ENCODE measurements at regions not wholly inside any gene's neighbourhood (a gene's known extent, or its start where the extent isn't known, plus 50 kb on each side); places are given as distances from the start of the nearest gene placed in this dataset.
A peak's percentile ranks its signal among the peaks of the same experiment; 100 is the strongest.

DNA sequence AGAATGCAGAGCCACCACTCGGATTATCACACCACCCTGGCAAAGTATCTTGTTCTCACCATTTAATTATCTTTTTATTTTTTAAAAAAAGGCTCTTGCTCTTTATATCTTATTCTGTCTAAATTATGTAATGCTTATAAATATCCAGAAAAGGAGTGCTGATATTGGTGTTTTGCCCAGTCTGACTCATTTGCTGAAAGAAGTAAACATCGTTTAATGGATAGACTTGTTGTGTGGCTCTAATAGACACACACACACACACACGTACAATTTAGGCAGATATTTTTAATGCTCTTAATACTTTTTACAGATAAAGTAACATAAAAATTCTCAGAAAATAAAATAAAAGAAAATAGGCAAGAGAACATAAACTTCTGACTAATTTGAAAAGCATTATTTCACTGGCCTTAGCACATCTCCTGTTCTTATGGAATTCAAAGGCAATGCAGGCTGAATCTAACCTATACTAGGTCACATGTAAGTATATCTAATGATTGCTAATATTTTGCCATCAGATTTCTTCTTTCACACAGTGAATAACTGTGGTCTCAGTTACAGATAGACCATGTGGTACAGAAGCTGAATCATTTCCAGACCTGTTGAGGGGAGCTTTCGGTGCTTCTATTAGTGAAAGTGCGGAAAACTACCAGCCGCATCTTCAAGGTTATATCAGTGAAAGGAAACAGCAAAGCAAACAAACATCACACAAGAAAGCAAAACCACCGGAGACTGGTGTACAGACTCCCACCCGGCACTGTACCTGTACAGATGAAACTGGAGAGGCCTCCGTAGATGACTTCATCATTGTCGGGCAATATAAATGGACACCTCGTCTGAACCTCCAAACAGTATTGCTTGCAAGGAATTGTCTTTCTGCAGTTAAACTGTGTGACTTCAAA is 642.1 kb upstream of the ARGLU1 start:
- DNase-seq (ENCODE audit: low read depth, low spot score) = peak; percentile 36

DNA sequence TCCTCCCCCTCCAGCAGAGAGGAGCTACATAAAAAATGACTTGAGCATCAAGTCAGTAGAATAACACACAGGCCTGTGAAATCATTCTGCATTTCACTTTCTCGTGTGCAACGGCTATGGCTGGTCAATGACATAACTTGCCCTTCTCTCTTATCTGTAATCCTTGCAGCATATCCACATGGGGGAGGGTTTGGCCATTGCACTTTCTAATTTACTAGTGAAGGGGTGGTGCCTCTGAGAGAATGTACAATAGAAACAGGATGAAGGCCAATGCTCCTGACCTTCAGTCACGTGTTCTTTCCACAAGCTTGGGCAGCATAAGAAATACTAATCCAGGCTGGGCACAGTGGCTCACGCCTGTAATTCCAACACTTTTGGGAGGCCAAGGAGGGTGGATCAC is 641.0 kb upstream of the ARGLU1 start:
- DNase-seq (ENCODE audit: low read depth, low spot score) = no peak

DNA sequence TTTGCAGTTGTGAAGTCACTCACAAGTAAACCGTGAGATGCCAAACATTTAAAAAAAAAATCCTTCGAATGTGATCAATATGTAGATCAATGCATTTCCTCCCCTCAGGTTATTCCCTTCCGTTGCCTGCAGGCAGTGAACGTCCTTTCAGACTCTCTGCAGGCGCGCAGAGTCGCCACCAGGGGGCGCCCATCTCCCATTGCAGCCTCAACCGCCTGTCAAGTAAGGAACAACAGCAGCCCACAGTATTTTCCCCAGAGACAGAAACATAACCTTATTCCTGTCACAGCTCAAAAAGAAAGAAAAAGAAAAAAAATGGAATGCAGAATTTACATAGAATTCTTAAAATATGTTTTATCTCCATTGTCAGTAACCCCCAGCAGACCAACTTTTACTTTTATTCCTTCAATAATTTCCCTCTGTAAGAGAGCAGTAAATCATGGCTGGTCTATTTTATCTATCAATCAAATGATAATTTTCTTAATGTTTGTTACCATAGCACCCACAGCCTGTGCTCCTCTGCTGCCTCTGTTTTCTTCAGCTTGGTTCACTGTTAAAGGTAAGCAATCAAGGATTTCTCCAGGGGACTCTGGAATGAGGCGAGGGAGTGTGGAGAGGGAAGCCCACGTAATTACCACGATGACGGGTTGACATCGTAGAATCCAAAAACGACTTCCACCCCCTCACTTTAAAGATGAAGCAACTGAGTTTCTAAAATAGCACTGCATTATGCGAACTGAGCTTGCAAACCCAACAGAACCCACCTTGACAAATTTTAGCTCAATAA is 637.6 kb upstream of the ARGLU1 start:
- peak; percentile 86 for DNase-seq (ENCODE audit: low read depth, low spot score)

DNA sequence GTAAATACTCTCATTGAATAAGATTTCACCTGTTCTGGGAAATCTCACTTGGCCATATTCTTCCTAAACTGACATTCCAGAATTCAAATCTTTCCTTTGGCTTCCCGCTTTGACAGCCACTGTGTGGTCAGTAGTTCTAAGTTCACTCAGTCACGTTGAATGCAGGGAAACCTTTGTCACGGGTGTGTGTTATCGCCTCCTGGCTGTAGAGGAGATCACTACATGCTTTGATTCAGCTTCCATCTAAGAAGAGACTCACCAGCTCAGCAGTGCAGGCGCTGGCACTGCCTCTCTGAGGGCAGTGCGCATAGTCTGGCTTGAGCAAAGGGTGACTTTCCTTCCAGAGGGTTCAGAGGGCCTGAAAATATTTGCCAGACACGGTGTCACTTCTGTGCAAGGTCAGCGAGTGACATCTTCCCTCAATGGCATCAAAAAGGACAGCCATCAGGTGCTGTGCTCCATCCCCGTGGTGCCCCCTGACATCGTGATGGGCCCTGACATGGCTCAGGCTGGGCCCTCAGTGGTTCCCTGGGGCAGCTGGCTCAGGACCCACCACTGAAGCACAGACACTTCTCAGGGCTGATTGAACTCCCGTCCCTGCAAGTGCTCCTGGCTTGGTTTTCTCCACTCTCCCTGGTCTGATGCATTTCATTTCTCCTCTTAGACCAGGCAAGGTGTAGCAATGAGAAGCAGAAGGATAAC is 635.4 kb upstream of the ARGLU1 start:
- DNase-seq (ENCODE audit: low read depth, low spot score) = peak; percentile 26

DNA sequence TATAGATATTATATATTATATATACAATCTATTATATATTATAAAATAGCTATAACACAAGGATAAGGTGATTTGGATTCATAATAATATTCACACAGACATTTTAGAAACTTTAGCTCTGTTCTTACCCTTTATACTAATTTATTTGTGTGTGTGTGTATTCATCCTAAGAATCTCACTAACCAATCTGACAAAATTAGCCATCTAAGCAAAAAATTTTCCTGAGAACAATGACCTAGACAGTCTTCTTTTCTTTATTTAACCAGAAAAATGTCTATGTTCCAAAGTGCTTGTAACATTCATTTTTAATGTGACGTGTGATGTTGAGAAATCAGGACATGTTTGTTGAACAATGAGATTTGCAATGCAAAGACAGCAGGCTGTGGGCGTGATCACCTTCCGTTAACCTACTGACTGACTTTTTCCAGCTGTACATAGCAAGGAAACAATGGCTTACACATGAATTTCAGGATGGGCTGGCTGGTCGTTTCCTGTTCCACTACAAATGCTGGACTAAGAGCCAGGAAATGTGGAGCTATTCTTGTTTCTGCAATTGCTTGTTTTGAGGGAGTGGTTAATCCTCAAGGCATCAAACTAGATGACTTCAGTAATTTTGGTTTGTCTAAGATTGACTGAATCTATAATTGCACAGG is 634.6 kb upstream of the ARGLU1 start:
- DNase-seq (ENCODE audit: low read depth, low spot score) = peak; percentile 16

DNA sequence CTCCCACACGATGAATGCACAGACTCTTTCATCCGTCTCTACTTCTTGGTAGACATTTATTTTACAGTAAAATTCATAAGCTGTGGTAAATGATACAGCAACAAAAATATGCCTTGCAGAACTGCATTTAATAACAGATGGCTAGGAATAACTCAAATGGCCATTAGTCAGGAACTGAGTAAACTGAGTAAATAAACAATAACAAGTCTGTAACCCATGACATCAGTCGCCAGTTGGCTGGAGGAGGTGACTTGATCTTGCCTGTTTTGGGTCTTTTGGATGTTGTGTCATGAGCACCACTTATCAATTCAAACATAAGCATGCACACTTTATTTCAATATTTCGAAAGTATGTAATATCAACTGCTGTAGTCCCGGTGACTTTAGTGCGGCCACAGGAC is 632.6 kb upstream of the ARGLU1 start:
- no peak for DNase-seq (ENCODE audit: low read depth, low spot score)

DNA sequence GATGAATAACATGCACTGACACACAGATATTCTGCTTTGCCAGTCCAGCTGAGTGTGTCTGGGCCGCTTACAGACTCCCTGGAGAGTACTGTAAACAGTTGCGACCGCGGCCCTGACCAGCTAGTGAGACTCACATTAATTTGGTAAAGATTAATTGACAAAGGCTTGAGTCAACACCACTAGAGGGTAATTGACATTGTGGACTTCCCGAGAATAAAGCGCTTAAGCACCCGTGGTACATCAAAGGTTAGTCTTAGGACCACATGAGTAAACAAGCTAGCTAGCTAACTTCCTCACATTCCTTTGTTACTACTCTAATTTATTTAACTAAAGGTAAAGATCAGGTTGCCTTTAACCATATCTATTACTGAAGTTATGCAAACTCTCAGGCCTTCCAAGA is 624.4 kb upstream of the ARGLU1 start:
- peak; percentile 69 for DNase-seq (ENCODE audit: low read depth, low spot score)

DNA sequence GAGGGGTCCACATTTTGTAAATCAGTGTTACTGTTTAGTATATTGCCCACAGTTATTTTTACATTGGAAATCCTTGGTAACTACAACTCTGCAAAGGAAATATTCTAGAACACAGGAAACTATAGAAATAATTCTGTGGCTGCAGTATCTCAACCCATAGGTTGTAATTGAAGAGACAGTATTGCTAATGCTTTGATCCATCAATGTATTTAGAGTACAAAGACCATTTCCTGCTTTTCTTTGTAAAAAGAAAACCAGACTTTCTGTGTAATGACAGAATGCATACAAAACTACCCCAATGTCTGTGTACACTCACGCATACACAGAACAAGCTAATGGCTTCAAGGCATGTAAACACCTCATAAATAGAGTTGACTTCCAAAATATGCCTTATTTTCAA is 622.1 kb upstream of the ARGLU1 start:
- DNase-seq (ENCODE audit: low read depth, low spot score) = no peak

DNA sequence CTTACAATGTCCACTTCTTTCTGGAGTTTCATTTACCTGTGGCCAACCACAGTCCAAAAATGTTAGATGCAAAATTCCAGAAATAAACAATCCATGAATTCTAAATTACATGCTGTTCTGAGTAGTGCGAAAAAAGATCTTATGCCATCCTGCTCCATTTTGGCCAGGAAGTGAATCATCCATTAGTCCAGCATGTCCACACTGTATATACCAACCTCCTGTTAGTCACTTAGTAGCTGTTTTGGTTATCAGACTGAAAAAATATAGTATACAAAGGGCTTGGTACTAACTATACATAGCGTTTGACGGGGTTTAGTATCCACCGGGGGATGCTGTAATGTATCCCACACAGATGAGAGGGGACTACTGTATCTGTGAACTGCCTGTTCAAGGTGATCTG is 618.0 kb upstream of the ARGLU1 start:
- DNase-seq (ENCODE audit: low read depth, low spot score) = peak; percentile 22

DNA sequence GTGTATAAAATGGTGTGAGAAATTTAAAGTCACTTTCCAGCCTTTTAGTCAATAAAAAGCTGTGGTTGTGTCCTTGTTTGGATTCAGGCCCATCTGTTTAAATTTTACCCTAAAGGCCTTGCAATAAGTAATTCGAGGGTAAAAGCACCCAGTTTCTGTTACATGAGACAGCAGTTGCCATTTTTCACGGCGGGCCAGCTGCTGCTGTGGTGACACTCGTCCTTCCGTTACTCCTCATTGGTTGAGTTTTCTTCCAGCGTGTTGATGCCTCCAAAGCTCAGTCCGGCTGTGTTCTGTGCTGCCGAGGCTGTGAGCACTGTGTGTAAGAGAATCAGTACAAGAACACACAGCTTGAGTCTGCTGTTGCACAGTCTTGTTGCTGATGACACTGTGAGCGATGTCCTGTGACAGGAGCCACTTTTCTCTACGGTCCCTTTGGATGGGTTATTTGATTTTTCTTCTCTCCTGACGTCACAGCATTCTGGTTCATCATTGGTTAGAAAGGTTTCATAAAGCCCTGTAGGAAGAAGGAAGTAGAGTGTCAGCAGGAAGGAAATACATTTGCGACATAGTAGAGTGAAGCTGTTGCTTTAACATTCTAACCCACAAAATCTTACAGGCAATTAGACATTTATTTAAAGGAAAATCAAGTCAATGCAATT is 602.5 kb upstream of the ARGLU1 start:
- DNase-seq (ENCODE audit: low read depth, low spot score) = no peak

DNA sequence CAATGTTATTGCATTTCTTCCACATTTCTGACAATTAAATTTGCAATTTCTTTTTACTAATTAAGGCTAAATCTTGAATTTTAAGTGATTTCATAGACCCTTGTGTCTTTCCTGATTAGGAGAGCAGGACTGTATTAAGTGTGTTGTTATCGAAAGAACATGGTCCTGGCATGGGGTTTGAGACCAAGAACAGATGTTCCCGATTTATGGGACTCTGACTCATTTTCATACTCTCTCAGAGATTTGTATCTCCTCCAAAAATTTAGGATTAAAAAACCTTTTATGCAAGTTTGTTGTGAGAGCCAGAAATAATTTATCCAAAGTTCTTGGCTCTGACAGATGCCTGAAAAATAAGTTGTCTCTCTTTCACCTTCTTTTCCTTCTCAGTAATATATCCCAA is 589.3 kb upstream of the ARGLU1 start:
- no peak for DNase-seq (ENCODE audit: low read depth, low spot score)

DNA sequence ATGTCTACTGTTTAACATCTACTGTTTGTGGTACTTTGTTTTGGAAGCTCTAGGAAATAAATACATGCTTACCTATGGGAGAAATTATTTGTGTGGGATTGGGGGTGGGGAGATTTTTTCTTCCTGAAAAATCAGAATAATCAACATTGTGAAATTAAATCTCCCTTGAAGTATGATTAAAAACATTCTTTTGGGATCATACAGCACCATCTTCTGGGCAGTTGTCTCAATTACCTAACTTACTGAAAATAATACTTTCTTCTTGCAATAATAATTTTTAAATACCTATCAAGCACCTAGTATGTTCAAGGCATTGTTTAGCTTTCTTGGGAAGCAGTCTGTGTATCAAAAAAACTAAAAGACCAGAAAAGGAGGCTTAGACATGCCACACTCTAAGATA is 576.5 kb upstream of the ARGLU1 start:
- DNase-seq (ENCODE audit: low read depth, low spot score) = peak; percentile 28

DNA sequence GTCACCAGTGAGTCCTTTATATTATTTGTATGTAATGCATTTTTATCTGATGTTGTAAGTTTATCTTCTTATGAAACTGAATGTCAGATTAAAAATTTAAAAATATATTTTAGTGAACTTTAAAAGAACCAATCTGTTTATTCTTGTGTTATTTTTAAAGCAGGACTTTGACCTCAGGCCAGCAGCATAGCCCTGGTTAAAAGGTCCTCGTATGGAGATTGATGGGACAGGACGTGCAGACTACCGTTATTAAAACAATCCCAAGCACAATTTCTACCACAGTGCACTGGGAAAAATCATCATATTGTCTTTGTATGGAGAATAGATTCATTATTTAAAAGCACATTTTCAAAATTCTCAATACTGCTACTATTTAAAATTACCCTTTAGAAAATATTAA is 573.8 kb upstream of the ARGLU1 start:
- DNase-seq (ENCODE audit: low read depth, low spot score) = no peak

DNA sequence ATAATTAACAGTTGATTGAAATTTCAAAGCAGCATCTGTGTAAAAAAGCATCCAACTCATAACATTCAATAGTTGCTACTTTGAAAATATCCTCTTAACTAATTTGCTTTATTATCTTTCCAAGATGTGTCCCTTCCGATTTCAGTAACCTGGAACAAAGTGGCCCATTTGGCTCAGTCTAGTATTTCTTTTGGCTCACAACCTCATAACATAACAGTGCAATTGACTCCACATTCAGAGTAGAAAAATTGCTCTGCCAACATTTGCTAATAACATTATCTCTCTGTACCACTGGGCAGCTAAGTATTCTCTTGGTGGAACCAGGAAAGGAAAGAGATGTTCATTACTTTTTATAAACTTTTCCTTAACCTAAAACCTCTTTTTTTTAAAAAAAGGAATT is 571.1 kb upstream of the ARGLU1 start:
- peak; percentile 35 for DNase-seq (ENCODE audit: low read depth, low spot score)

DNA sequence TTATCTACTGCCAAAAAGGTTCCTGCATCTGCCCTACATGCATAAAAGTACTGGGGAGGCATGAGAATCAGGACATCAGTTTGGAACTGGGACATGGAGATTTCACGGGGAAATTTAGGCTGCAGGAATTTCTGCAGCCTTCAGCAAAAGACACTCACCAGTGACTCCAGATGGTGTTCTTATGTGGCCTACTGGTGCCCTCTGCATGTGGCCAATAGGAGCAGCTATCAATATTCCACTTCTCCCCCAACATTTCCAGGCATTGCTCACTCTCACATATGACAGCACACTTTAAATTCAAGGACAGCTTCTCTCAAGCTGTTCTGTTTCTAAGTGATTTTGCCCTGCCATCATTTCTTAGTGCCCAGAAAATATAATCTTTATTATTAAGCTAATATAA is 570.5 kb upstream of the ARGLU1 start:
- DNase-seq (ENCODE audit: low read depth, low spot score) = no peak

DNA sequence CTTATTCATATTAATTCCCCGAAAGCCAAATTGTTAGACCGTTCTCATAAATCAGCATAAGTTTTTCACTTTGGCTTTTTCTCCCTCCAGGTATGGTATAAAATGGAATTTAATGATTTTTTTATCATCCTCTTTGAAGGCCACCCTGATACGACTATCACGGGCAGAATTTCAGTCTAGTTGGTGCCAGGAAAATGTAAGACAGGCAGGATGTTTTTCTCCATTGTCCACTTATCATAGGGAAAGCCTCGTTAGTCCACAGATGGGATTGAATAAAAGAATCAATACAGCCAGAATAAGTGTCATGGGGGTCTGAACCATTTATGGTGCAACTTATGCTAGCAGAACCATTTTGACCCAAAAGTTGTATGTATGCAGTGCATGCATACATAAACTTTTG is 566.0 kb upstream of the ARGLU1 start:
- DNase-seq (ENCODE audit: low read depth, low spot score) = no peak

DNA sequence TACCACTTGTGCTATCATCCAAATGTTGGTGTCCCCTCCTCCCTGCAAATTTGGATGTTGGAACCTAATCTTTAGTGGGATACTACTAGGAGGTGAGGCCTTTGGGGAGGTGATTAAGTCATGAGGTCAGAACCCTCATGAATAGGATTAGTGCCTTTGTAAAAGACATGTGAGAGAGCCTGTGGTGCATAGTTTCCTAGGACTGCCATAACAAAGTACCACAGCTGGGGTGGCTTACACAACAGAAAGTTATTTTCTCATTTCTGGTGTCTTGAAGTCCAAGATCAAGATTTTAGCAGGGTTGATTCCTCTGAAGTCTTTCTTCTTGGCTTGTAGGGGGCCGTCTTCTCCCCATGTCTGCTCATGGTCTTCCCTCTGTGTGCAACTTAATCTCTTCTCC is 562.6 kb upstream of the ARGLU1 start:
- DNase-seq (ENCODE audit: low read depth, low spot score) = no peak

DNA sequence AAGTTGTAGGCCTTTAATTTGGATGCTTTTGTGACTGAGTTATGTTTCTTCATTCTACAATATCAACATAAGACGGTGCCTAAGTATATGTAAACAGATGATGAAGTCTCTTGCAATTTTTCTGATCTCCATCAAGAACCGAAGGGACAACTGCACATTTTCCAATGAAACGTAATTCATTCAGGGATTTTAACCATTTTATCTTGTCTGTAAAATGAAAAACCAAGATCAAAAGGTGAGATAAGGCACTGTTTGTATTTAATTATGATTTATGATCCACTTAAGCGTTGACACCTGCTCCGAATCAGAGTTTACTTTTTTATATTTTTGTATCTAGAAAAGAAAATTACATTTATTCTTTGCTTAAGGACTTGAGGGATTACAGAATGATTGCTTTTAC is 556.8 kb upstream of the ARGLU1 start:
- DNase-seq (ENCODE audit: low read depth, low spot score) = no peak

DNA sequence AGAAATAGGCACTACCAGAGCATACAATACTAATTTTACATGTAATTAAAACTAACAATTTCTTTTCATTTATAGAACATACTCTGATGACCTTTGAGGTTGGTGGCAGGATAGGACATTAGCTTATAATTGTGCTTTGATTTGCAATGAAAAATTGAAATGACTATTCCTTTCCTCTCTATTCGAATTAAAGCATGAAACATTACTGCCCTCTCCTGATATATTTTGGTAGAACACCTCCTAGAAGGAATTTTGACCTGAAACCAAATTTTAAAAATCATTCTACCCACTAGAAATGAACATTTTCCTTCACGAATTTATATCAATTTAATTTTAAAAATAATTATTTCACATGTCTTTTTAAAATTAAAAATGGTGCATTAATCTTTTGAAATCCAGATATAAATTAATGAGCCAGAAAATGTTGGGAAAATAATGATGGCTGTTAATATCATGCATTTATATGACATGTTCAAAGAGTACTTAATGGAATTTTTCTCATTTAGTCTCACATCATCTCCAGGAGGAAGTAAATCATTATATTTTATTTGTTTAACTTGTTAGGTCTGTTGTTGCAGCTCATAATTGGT is 556.3 kb upstream of the ARGLU1 start:
- peak; percentile 58 for DNase-seq (ENCODE audit: low read depth, low spot score)

DNA sequence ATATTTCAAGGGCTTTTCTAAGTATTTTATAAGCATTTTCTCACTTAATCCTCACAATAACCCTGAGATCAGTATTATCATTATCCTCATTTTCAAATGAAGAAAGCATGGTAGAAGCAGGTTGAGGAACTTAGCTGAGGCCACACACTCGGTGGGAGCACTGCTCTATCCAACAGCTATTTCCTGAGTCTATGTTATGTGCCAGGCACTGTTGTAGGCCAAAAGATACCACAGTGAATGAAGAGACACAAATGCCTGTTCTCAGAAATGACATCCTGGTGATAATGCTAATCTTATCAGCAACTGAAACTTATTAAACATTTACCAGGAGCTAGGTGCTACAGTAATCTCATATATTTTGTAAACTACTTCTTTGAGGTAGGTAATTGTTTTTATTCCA is 553.9 kb upstream of the ARGLU1 start:
- DNase-seq (ENCODE audit: low read depth, low spot score) = no peak
